HG03442 (cell line): ENCODE measurements at regions not wholly inside any gene's neighbourhood (a gene's known extent, or its start where the extent isn't known, plus 50 kb on each side); places are given as distances from the start of the nearest gene placed in this dataset.

Experiments used
- ATAC-seq: cut with Tn5 transposase; IDR thresholded peaks from one replicate; pipeline ENCODE4 v1.9.1; 2021; ENCODE audit warnings: mild to moderate bottlenecking, moderate library complexity; ENCODE audit not compliant: unreplicated experiment

DNA sequence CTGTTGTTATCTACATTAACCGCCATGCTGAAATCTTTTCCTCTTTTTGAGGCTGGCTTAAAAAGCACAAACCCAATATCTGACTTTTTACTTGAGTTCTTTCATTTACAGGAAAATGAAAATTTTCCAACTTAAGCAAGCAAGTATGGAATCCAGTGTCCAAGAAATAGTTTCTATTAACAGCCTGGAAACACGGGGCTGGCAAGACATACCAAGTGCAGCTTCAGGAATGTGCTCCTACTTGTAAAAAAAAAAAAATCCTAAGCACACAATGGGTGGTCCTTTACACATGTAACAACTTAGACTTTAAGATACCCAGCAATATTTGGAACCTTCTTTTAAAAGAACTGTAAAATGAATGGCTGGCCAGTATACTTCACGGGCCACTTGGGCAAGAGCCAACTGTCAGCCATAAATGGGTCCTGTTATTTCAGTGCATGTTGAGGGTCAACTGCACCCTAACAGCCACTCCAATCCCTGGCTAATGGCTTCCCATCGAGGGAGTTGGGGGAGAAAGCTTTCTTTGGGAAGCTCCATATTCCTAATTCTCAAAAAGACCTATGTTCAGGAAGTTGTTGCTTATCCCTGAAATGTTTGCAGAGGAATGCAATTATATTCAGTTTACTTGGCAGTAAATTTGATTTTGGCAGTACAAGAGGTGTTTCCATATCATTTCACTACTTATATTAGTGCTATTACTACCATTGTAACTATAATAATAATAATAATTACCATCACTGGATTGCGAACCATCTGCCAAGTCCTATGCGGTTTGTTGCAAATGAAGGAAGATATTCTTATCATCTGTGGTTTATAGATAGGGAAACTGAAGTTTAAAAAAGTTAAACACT is 236.4 kb upstream of the TMEM72 start:
- no peak for ATAC-seq

- no peak for ATAC-seq
Measured at GRCh38 chr10:44675387-44675874, 235.7 kb upstream of the TMEM72 start.

DNA sequence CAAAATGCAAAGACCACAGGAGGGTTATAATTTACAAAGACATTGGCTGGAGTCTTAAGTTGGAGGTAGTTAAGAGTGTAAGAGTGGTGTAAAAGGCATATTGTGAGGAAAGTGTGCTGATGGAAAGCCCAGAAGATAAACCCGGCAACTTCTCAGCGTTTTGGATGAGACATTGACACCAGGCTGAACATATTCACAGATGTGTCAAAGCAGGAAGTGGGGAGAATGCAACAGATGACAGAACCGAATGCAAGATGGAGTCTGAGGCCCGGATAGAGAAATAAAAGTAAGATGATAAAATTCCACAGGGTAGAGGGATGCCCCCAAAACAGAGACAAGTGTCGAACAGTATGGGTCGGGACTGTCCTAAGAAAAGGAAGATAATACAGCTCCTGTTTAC is 230.4 kb upstream of the TMEM72 start:
- ATAC-seq = no peak

DNA sequence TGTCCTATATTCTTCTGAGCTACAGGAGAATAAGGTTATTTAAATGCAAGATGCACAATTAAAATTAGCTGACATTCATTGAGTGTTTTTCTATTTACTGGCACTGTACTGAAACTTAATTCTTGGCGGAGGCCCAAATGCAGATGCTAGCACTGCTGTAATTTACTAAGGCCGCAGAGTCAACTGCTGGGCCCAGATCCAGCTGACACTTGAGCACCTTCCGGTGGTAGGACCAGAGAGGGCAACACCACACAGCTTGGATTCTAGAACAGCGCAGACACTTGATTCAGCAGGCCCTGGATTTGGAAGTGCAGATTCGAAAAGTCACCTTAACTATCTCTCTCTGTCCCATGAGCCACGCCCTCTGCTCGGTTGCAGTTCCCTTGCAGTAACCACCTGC is 228.6 kb upstream of the TMEM72 start:
- ATAC-seq = no peak

GRCh38 chr10:44684661-44685060 is 226.5 kb upstream of the TMEM72 start:
- ATAC-seq = no peak

GRCh38 chr10:44685220-44685619 is 225.9 kb upstream of the TMEM72 start:
- no peak for ATAC-seq

DNA sequence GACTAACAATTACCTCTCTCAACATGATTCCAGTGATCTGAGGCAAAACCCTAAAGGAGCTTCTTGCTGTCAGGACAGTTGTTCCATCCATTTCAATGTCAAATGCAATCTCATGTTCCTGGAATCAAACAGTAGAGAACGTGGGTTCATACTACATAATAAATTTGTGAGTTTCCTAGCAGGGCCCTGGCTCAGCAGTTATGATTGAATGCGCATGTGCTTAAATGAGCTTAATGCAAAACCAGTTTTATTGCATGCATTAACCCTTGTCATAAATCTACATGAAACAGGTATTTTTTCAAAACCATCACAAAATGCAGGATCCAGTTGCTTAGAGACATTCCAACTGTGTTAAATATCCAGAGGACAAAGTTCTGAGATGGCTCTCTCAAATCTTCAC is 225.4 kb upstream of the TMEM72 start:
- no peak for ATAC-seq

DNA sequence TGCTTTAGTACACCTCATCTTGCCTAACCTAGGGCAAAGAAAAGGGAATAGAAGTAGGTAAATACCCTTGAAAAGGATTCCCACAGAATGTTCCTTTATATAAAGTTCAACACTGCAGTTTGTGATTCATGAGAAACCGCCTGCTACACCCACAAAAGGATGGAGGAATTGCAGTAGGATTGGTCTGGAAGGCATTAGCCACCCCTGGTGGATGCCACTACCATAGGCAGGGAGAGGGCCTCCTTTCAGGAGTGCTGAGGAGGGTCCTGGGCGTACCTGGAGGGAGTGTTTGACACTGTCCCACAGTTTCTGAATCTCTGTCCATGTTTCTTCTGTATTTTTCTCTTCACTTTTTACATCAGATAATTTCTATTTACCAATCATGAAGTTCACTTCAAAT is 221.8 kb upstream of the TMEM72 start:
- no peak for ATAC-seq

- ATAC-seq = no peak
Measured at GRCh38 chr10:44696496-44696895, 214.6 kb upstream of the TMEM72 start.

DNA sequence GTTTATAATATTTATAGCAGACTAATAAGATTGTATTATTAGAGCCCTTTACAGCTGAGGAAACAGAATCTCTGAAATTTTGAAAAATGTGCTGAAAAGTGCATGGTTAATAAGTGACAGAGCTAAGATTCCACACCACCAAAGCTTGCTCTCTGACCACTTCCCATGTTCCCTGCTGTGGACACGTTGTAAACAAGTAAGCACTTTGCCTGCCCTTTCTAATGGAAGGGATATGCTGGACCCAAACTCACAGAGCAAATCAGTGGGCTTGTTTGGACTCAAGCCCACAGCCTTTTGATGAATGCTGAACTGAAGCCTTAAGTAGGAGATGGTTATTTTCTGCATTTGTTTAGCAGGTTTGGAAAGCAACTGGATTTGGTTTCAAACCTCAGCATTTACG is 214.0 kb upstream of the TMEM72 start:
- ATAC-seq = no peak

GRCh38 chr10:44702531-44702930 is 208.6 kb upstream of the TMEM72 start:
- ATAC-seq = no peak

- ATAC-seq = no peak
Measured at GRCh38 chr10:44703241-44704155, 207.6 kb upstream of the TMEM72 start.

- ATAC-seq = no peak
Measured at GRCh38 chr10:44704616-44705015, 206.5 kb upstream of the TMEM72 start.

GRCh38 chr10:44706745-44707144 is 204.4 kb upstream of the TMEM72 start:
- ATAC-seq = no peak

DNA sequence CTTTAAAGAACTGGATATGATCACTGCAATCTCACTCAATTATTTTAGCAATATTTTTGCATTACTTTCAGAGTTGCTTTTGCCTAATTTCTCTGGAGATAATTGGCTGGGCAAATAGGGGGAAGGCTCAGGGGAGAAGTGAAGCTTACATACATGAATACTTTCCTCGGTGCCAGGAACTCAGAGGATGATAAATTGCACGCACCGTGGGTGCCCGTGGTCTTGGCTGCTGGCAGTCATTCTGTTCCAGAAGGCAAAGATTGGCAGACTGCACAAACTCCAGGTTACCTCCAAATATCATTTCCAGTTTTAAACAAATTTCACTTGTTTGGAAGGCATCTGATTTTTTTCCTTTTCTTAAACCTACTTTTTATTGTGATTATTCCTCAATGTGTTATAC is 197.8 kb upstream of the TMEM72 start:
- ATAC-seq = no peak

- ATAC-seq = no peak
Measured at GRCh38 chr10:44714451-44714850, 196.7 kb upstream of the TMEM72 start.

DNA sequence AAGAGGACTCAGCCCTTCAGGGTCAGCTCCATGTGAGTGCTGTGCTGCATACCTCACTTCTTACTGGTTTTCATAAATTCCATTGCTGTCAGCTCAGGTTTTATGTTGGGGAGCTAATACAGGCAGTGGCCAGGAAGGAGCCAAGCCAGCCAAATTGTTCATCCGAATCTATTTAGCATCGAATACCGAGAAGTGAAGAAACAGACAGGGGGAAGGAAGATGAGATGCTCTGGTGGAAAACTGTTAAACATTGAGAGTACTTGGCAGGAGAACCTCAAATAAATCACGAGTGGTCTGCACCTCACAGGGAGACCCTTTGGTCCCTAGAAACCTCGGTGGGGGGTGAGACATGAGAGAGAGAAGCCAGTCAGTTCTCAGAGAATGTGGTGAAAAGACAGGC is 196.0 kb upstream of the TMEM72 start:
- ATAC-seq = no peak

- no peak for ATAC-seq
Measured at GRCh38 chr10:44716470-44717015, 194.6 kb upstream of the TMEM72 start.

GRCh38 chr10:44723082-44723481 is 188.1 kb upstream of the TMEM72 start:
- no peak for ATAC-seq

GRCh38 chr10:44723619-44724325 is 187.4 kb upstream of the TMEM72 start:
- no peak for ATAC-seq
